K562 (cell line): ENCODE measurements at regions not wholly inside any gene's neighbourhood (a gene's known extent, or its start where the extent isn't known, plus 50 kb on each side); places are given as distances from the start of the nearest gene placed in this dataset.

Experiments used
- ATAC-seq: fragments of 200-7000 bp; cut with Tn5 transposase; 3 replicates; pipeline ENCODE4 v1.9.1; 2020; ENCODE audit warnings: moderate library complexity
- BruUV-seq: library from RNA; stranded (reverse); fragments of 400-500 nt; replicated peaks from 2 replicates; lab custom pipeline; 2021; lab: Mats Ljungman, UMichigan
- CTCF ChIA-PET: fragments of 300-600 bp; formaldehyde crosslinking; extraction: SDS; loops from one replicate; lab custom pipeline; 2021; ENCODE audit warnings: low intra/inter-chr PET ratio; lab: Yijun Ruan, JAX
- POLR2A ChIA-PET: fragments of 300-600, 350-650 bp; sonication (Branson Sonifier 250); formaldehyde crosslinking; extraction: SDS; loops from one replicate; lab custom pipeline; 2021; ENCODE audit warnings: antibody characterized with exemption, inconsistent platforms; lab: Yijun Ruan, JAX
- DNase-seq, 4 experiments: peaks; one replicate each; pipeline versions ENCODE4 v3.0.0 to v3.0.0-alpha.2; 2011 to 2018; ENCODE audit warnings: low spot score in 3 of 4, mixed read lengths in 3 of 4; ENCODE audit errors: extremely low read depth in 1 of 4
- FAIRE-seq: peaks from 2 replicates; lab custom pipeline; 2011; peaks lifted over from hg19 to GRCh38; lab: Jason Lieb, UNC
- H2AFZ ChIP-seq: 2 replicates; pipeline ENCODE4 v1.6.0; 2011; ENCODE audit warnings: low read depth, low read length, control low read depth, inconsistent platforms
- H3K27ac ChIP-seq: fragments of 200-600 bp; 3 replicates; pipeline ENCODE4 v1.8.0; 2011; ENCODE audit warnings: low read depth, mild to moderate bottlenecking, control low read depth, inconsistent platforms, low read length, moderate library complexity, mixed read lengths; ENCODE audit errors: extremely low read depth
- H3K27me3 ChIP-seq, 2 experiments: fragments of 300-600 bp in 1 of 2; 2 replicates in 1 of 2; 3 replicates in 1 of 2; pipeline versions ENCODE4 v1.6.0 to v1.8.0; 2011; ENCODE audit warnings: inconsistent platforms in 2 of 2, low read length in 2 of 2, mild to moderate bottlenecking in 1 of 2, mixed read lengths in 1 of 2, moderate library complexity in 1 of 2; ENCODE audit not compliant: control insufficient read depth in 2 of 2, insufficient read depth in 2 of 2
- H3K36me3 ChIP-seq: fragments of 300-600 bp; 3 replicates; pipeline ENCODE4 v1.8.0; 2011; ENCODE audit warnings: mild to moderate bottlenecking, low read length, inconsistent platforms; ENCODE audit not compliant: control insufficient read depth, insufficient read depth
- H3K4me1 ChIP-seq, 2 experiments: fragments of 200-600 bp in 1 of 2; replicated peaks in 1 of 2; 2 replicates in 1 of 2; 3 replicates in 1 of 2; pipeline versions ENCODE4 v1.5.1 to v1.8.0; 2011; ENCODE audit warnings: inconsistent platforms in 2 of 2, low read length in 2 of 2, mild to moderate bottlenecking in 1 of 2, mixed read lengths in 1 of 2, moderate library complexity in 1 of 2; ENCODE audit not compliant: control insufficient read depth in 2 of 2, insufficient read depth in 2 of 2
- H3K4me2 ChIP-seq: 2 replicates; pipeline ENCODE4 v1.6.1; 2011; ENCODE audit warnings: low read length, control low read depth, inconsistent platforms, mixed read lengths; ENCODE audit not compliant: insufficient read depth
- H3K4me3 ChIP-seq: fragments of 200-600 bp; sonication (generic), shearing (Covaris generic); 2 replicates; pipeline ENCODE4 v1.5.1; 2016; ENCODE audit warnings: control low read depth, inconsistent platforms
- H3K79me2 ChIP-seq: fragments of 200-600 bp; 3 replicates; pipeline ENCODE4 v1.8.0; 2011; ENCODE audit warnings: low read length, inconsistent platforms; ENCODE audit not compliant: control insufficient read depth, insufficient read depth
- H3K9ac ChIP-seq, 2 experiments: 2 replicates each; pipeline versions ENCODE4 v1.6.0 to v1.6.1; 2011; ENCODE audit warnings: low read depth in 2 of 2, low read length in 2 of 2, control low read depth in 1 of 2, inconsistent platforms in 1 of 2, mild to moderate bottlenecking in 1 of 2, mixed read lengths in 1 of 2; ENCODE audit not compliant: insufficient read depth in 1 of 2
- H3K9me1 ChIP-seq: one replicate; pipeline ENCODE4 v1.6.0; 2011; ENCODE audit warnings: inconsistent platforms, mild to moderate bottlenecking, low read length, moderate library complexity; ENCODE audit not compliant: control insufficient read depth, insufficient read depth
- H3K9me3 ChIP-seq: replicated peaks from 2 replicates; pipeline ENCODE4 v1.5.1; 2011; ENCODE audit warnings: low read depth, low read length, inconsistent platforms; ENCODE audit not compliant: control insufficient read depth, insufficient read depth
- H4K20me1 ChIP-seq: replicated peaks from 2 replicates; pipeline ENCODE4 v1.6.1; 2011; ENCODE audit warnings: low read length, inconsistent platforms, mixed read lengths; ENCODE audit not compliant: control insufficient read depth, insufficient read depth
- CAMTA2 ChIP-seq: fragments of 250-450 bp; sonication (Bioruptor Pico); conservative IDR thresholded peaks from 2 replicates; pipeline ENCODE4 v1.5.1; 2022
- CREB3 ChIP-seq: fragments of 450-650 bp; conservative IDR thresholded peaks from 2 replicates; pipeline ENCODE4 v1.6.1; 2016; ENCODE audit warnings: missing genetic modification characterization, low read depth, mild to moderate bottlenecking, missing compliant biosample characterization, moderate library complexity
- DMBX1 ChIP-seq: fragments of 250-450 bp; sonication (Bioruptor Pico); IDR thresholded peaks from 2 replicates; pipeline ENCODE4 v1.8.0; 2022; ENCODE audit warnings: inconsistent platforms, mild to moderate bottlenecking, moderate library complexity, borderline replicate concordance
- HDAC8 ChIP-seq: fragments of 450-650 bp; IDR thresholded peaks from 2 replicates; pipeline ENCODE4 v1.6.1; 2016; ENCODE audit warnings: mild to moderate bottlenecking, missing genetic modification characterization, moderate library complexity, missing compliant biosample characterization
- IFI16 ChIP-seq: fragments of 250-450 bp; sonication (Bioruptor Pico); IDR thresholded peaks from 2 replicates; pipeline ENCODE4 v2.1.2; 2022; ENCODE audit warnings: mild to moderate bottlenecking, inconsistent platforms
- KLF6 ChIP-seq: fragments of 250-450 bp; sonication (Bioruptor Pico); IDR thresholded peaks from 2 replicates; pipeline ENCODE4 v1.4.0; 2020; ENCODE audit warnings: mild to moderate bottlenecking, moderate library complexity, borderline replicate concordance
- MXI1 ChIP-seq: IDR thresholded peaks from 2 replicates; pipeline ENCODE4 v1.6.1; 2011; ENCODE audit warnings: low read depth, mild to moderate bottlenecking, improper control_type of control experiment, low read length
- PHF20 ChIP-seq: fragments of 450-650 bp; IDR thresholded peaks from 2 replicates; pipeline ENCODE4 v1.6.1; 2018; ENCODE audit not compliant: partially characterized antibody
- POLR2AphosphoS5 ChIP-seq: IDR thresholded peaks from 2 replicates; pipeline ENCODE4 v1.6.1; 2011; ENCODE audit warnings: mild to moderate bottlenecking, low read depth, low read length, moderate library complexity; ENCODE audit not compliant: control insufficient read depth, insufficient read depth
- YBX1 ChIP-seq: fragments of 450-650 bp; IDR thresholded peaks from 2 replicates; pipeline ENCODE4 v1.7.1; 2016; ENCODE audit warnings: mild to moderate bottlenecking
- ZNF263 ChIP-seq: sonication (generic); formaldehyde crosslinking; IDR thresholded peaks from 2 replicates; pipeline ENCODE4 v1.8.0; 2022; ENCODE audit warnings: mild to moderate bottlenecking, missing genetic modification reagents, borderline replicate concordance
- ZNF57 ChIP-seq: fragments of 450-650 bp; formaldehyde crosslinking; IDR thresholded peaks from 2 replicates; pipeline ENCODE4 v1.4.0; 2020; ENCODE audit warnings: mild to moderate bottlenecking, moderate library complexity
- ZNF584 ChIP-seq: fragments of 200-800 bp; sonication (Bioruptor generic); IDR thresholded peaks from 2 replicates; pipeline ENCODE4 v1.6.1; 2016; ENCODE audit warnings: low read depth, mild to moderate bottlenecking, missing genetic modification characterization, missing compliant biosample characterization
- WGBS: fragments of 100-300 bp; shearing (Covaris generic); methylation state at CpG from one replicate; pipeline ENCODE4 v1.1.6; 2016; ENCODE audit warnings: low coverage, mixed read lengths; ENCODE audit not compliant: insufficient coverage; ENCODE audit errors: missing lambda C conversion rate; 5-methylcytosine and 5-hydroxymethylcytosine counted together
- in situ Hi-C: fragments of 300-500 bp; cut with MboI; formaldehyde crosslinking; loops from 4 replicates; pipeline ENCODE4 v1.15.0; 2018; ENCODE audit warnings: inconsistent platforms, mixed read lengths
- intact Hi-C: fragments of 100-400 bp; cut with micrococcal nuclease; formaldehyde crosslinking; loops from 2 replicates; pipeline ENCODE4 v1.14.2; 2022

- WGBS: 85% methylated on average over 1 of the region's 1 CpG
Measured at GRCh38 chr21:22319435-22319834, 1321.2 kb downstream of the NCAM2 start.

GRCh38 chr21:22342889-22343288, 1344.7 kb downstream of the NCAM2 start:
- 13% methylated on average over 1 of the region's 1 CpG for WGBS
- no peaks in the 10 kb centered on the region for H3K9me3 ChIP-seq

More at GRCh38 chr21:22319435-22319834, 1321.2 kb downstream of the NCAM2 start:
- intact Hi-C loops: no loop called here
- POLR2A ChIA-PET: no interaction called here
- no peak for DNase-seq
- no peaks in the 10 kb centered on the region for H3K4me1 ChIP-seq
- H3K27me3 ChIP-seq: no peaks in the 10 kb centered on the region
- BruUV-seq: no TSS peak
- H2AFZ ChIP-seq: no peak overlapping the region
- no peak overlapping the region for H3K27ac ChIP-seq
- TF ChIP-seq CAMTA2 (CRISPR knock-in tag) (no peak), KLF6 (no peak), CREB3 (tag) (no peak), HDAC8 (no peak), ZNF584 (no peak)
- CTCF ChIA-PET: no interaction called here
- in situ Hi-C loops: no loop called here
- H3K4me2 ChIP-seq: no peak overlapping the region
- H3K36me3 ChIP-seq: no peaks in the 10 kb centered on the region; the same call in 2 of the 3 replicates
- H3K4me3 ChIP-seq: no peak overlapping the region
- no peaks in the 10 kb centered on the region for H3K9me1 ChIP-seq
- H3K9me3 ChIP-seq: no peaks in the 10 kb centered on the region
- H3K9ac ChIP-seq: no peak overlapping the region
- FAIRE-seq: no peak
- ATAC-seq: no peak
- no peaks in the 10 kb centered on the region for H3K79me2 ChIP-seq
- H4K20me1 ChIP-seq: no peaks in the 10 kb centered on the region

More at GRCh38 chr21:22342889-22343288, 1344.7 kb downstream of the NCAM2 start:
- ATAC-seq: no peak
- H3K9ac ChIP-seq: no peak overlapping the region
- no peaks in the 10 kb centered on the region for H3K9me1 ChIP-seq
- no peak for DNase-seq
- H3K4me3 ChIP-seq: no peak overlapping the region
- FAIRE-seq: no peak
- no peak for TF ChIP-seq DMBX1 (CRISPR knock-in tag)
- no peak for TF ChIP-seq MXI1
- TF ChIP-seq ZNF57 (CRISPR knock-in tag): no peak
- TF ChIP-seq YBX1: no peak
- TF ChIP-seq IFI16: no peak
- TF ChIP-seq ZNF263 (CRISPR knock-in tag): no peak
- TF ChIP-seq POLR2AphosphoS5: no peak
- no peak for TF ChIP-seq PHF20
- TF ChIP-seq, all 486 proteins: peak for 0
- intact Hi-C loops (no loop called here), in situ Hi-C loops (no loop called here)
- Histone ChIP-seq H3K36me3 (no peaks in the 10 kb centered on the region), H4K20me1 (no peaks in the 10 kb centered on the region), H3K79me2 (no peaks in the 10 kb centered on the region), H3K4me2 (no peak overlapping the region), H3K27ac (no peak overlapping the region), H3K4me1 (no peaks in the 10 kb centered on the region), H3K27me3 (no peaks in the 10 kb centered on the region), H2AFZ (no peak overlapping the region)
- POLR2A ChIA-PET: no interaction called here
- BruUV-seq: no TSS peak
- CTCF ChIA-PET: no interaction called here
